ENCODE measurements at regions not wholly inside any gene's neighbourhood (a gene's known extent, or its start where the extent isn't known, plus 50 kb on each side); places are given as distances from the start of the nearest gene placed in this dataset.

GRCh38 chr2:34785206-34785785 lies 1186.2 kb upstream of the FAM98A start:
- TF ChIP-seq CTCF (IDR thresholded peaks at IDR 0.05) (no peak), POLR2A (IDR thresholded peaks at IDR 0.05) (no peak)
